SHP77 treated with DMSO at 0.1 percent for 48 hours (cell line): ENCODE measurements at regions not wholly inside any gene's neighbourhood (a gene's known extent, or its start where the extent isn't known, plus 50 kb on each side); places are given as distances from the start of the nearest gene placed in this dataset.

Experiments
- DNase-seq: peaks from one replicate; lab custom pipeline; 2025; lab: John Stamatoyannopoulos, UW

GRCh38 chr1:18015719-18016118, 91.9 kb upstream of the IGSF21 start:
- DNase-seq: no peak

GRCh38 chr1:18018366-18018765, 89.2 kb upstream of the IGSF21 start:
- no peak for DNase-seq

- no peak for DNase-seq
Measured at GRCh38 chr1:18020021-18020817, 87.4 kb upstream of the IGSF21 start.

- DNase-seq: no peak
Measured at GRCh38 chr1:18021242-18021641, 86.4 kb upstream of the IGSF21 start.

GRCh38 chr1:18032172-18032859, 75.3 kb upstream of the IGSF21 start:
- DNase-seq: no peak

GRCh38 chr1:18035145-18035544, 72.5 kb upstream of the IGSF21 start:
- no peak for DNase-seq

- DNase-seq: no peak
Measured at GRCh38 chr1:18037651-18038050, 69.9 kb upstream of the IGSF21 start.

GRCh38 chr1:18038051-18038450, 69.5 kb upstream of the IGSF21 start:
- DNase-seq: no peak

GRCh38 chr1:18039102-18039501, 68.5 kb upstream of the IGSF21 start:
- no peak for DNase-seq

- no peak for DNase-seq
Measured at GRCh38 chr1:18041102-18041501, 66.5 kb upstream of the IGSF21 start.

GRCh38 chr1:18041685-18042355, 65.8 kb upstream of the IGSF21 start:
- DNase-seq: no peak

- no peak for DNase-seq
Measured at GRCh38 chr1:18043871-18044270, 63.7 kb upstream of the IGSF21 start.

- DNase-seq: no peak
Measured at GRCh38 chr1:18045203-18045602, 62.4 kb upstream of the IGSF21 start.

GRCh38 chr1:18045621-18046020, 62.0 kb upstream of the IGSF21 start:
- no peak for DNase-seq

- DNase-seq: no peak
Measured at GRCh38 chr1:18047122-18047521, 60.5 kb upstream of the IGSF21 start.

GRCh38 chr1:18049228-18049627, 58.4 kb upstream of the IGSF21 start:
- DNase-seq: no peak

- no peak for DNase-seq
Measured at GRCh38 chr1:18052671-18053070, 54.9 kb upstream of the IGSF21 start.

- no peak for DNase-seq
Measured at GRCh38 chr1:18055156-18055555, 52.4 kb upstream of the IGSF21 start.

- no peak for DNase-seq
Measured at GRCh38 chr1:18056545-18056944, 51.1 kb upstream of the IGSF21 start.

GRCh38 chr1:18057623-18058022, 50.0 kb upstream of the IGSF21 start:
- DNase-seq: no peak
